OCI-M1 (cell line): ENCODE measurements at regions not wholly inside any gene's neighbourhood (a gene's known extent, or its start where the extent isn't known, plus 50 kb on each side); places are given as distances from the start of the nearest gene placed in this dataset.
A peak's percentile ranks its signal among the peaks of the same experiment; 100 is the strongest.

ENCODE experiments used
- DNase-seq: peaks from one replicate; lab custom pipeline; 2025; lab: John Stamatoyannopoulos, UW

- no peak for DNase-seq
Observed at GRCh38 chr5:143464723-143465490, 61.4 kb upstream of the NR3C1 start.

- DNase-seq = no peak
Observed at GRCh38 chr5:143462431-143462830, 58.9 kb upstream of the NR3C1 start.

DNA sequence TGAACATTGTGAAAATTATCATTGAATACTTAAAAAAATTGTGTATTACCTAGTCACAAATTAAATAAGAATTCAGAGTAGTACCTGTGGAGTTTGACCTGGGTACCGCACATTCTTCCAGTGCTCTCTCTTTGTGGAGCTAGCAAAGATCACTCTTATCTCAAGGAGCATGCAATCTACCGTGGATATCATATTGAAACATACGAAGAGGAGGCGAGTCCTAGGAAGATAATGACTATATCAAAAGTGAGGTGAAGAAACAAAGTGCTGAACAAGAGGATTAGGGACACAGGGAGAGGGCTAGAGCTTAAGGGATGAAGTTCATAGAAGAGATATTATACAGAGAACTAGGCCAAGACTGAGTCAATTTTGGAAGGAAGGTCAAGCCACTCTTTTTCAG is 55.9 kb upstream of the NR3C1 start:
- no peak for DNase-seq

- no peak for DNase-seq
Observed at GRCh38 chr5:143456952-143457547, 53.6 kb upstream of the NR3C1 start.

DNA sequence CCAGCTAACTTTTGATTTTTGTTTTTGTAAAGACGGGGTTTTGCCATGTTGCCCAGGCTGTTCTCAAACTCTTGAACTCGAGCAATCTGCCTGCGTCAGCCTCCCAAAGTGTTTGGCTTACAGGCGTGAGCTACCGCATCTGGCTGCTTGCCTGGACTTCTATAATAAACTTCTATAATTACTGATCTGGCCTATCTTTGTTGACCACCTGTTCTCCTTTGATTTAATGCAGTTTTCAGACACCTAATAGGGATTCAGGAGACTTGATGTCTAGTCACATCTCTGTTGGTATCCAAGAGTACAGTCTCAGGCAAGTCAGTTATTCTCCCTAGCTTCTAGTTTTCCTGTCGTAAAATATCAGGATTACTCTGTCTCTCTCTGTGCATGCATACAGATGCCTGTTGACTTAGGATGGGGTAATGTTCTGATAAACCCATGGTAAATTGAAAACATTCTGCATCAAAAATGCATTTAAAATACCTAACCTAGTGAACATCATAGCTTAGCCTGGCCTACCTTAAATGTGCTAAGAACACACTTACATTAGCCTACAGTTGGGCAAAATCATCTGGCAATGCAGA is 51.5 kb upstream of the NR3C1 start:
- no peak for DNase-seq

DNA sequence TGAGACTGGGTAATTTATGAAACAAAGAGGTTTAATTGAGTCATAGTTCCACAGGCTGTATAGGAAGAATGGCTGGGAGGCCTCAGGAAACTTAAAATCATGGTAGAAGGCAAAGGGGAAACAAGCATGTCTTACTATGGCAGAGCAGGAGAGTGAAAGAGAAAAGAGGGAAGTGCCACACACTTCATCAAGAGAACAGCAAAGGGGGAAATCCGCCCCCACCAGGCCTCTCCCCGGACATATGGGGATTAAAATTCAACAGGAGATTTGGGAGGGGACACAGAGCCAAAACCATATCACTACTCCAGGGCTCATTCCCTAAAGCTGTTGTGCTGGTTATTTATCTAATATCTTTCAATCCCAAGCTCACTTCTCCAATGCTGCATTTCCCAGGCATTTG is 50.2 kb upstream of the NR3C1 start:
- DNase-seq = peak; percentile 42
